CD4-positive, alpha-beta T cell treated with Interleukin-12 subunit alpha and Interleukin-12 subunit beta, for 1 hour (primary cell): ENCODE measurements at regions not wholly inside any gene's neighbourhood (a gene's known extent, or its start where the extent isn't known, plus 50 kb on each side); places are given as distances from the start of the nearest gene placed in this dataset.

Experiments used
- DNase-seq: peaks from one replicate; pipeline ENCODE4 v3.0.0-alpha.2; 2020

- no peak for DNase-seq
These were observed 140.7 kb downstream of the BTC start for GRCh38 chr4:74653331-74654229.

DNA sequence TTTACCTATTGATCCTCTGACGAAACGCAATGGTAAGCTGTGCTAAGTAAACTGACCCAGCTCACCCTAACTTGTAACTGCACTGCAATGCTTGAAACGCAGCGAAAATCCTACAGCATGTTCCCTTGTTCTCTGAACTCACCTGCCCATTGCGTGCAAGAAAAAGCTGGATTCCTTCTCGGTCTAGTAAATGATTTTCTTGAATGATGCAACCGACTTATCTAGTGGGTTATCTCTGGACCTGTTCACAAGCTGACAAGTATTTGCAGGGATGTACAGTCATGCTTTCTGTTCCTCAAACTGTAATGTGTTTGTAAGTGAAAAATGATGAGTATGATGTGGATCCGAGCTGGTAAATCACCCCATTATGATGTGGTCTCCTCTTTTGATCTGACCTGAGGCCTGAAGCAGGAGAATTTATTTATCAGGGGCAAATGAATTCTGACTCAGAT is 140.1 kb downstream of the BTC start:
- DNase-seq: no peak

DNA sequence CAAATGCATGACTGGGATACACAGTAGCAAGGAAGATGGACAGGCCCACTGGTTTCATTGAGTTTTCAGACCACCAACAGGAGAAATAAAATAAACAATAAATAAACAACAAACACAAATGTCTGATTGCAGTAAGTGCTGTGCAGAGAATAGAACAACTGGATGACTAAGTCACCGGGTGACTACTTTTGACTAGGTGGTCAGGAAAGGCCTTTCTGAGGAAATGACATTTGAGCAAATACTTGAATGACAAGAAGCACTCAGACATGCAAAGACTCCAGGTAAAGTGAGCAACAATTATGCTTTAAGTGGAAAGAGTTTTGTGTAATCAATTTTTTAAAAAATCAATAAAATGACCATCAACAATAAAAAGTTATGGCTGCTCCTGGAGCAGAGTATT is 137.7 kb downstream of the BTC start:
- no peak for DNase-seq

DNA sequence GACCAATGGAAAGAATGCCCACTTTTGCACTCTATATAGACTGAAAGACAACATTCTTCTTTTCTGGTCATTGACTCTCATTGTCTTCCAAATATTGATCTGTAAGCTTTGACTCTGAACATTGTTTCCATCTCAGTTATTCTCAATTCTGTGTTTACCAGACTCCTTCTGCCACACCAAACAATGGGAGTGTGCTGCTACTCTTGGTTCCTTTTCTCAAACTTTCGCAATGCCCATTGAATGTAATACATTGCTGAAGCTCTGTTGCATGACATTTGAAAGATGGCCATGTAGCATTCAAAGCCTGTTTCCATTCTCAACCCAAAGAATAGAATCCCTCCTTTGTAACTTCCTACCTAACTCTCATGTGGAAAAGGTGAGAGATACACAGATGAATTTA is 136.2 kb downstream of the BTC start:
- no peak for DNase-seq

DNA sequence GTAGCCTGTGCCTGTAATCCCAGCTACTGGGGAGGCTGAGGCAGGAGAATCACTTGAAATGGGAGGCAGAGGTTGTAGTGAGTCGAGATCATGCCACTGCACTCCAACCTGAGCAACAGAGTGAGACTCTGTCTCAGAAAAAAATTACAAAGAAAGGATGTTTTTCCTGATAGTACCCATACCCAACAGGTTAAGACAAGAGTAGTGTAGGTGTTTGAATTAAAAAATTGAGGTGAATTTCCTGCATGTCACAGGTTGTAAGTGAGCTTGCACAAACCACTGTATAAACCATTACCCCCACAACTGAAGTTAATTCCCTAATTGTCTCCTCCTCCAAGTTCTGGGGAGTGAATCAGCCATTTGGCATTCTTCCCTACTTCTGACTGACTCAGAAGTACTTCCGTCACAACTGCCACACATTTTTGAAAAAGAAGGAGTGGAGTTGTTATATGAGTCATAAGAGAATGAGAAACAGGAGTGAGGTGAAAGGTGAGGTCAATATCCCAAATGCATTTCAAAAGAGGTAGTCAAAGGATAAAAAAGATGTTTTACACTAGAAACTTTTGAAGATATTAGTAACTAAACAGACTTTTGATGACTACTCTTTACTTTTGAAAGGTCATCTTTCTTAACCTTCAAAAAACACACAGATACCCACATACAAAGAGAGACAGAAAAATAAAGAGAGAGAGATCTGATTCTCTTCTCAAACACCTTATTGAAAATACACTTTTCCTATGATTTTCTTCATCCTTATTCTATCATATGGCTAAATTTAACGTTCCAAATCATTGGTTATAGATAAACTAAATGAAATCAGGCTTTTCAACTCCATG is 134.5 kb downstream of the BTC start:
- DNase-seq: no peak

DNA sequence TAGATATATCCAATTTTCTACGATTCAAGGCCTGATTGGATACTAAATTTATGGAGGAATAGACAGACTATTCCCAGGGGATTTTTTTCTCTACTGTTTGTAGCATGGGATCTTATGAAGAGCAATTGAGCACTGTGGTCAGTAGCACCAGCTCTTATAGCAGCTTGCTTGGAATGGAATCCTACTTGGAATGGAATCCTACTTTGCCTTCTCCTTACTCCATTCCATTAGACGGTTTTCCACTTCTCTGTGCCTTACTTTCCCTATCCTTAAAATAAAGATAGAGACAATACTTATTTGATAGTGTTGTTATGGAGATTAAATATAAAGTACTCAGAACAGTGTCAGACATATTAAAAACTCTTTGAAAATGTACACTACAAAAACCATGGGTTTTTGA is 133.5 kb downstream of the BTC start:
- DNase-seq: no peak

DNA sequence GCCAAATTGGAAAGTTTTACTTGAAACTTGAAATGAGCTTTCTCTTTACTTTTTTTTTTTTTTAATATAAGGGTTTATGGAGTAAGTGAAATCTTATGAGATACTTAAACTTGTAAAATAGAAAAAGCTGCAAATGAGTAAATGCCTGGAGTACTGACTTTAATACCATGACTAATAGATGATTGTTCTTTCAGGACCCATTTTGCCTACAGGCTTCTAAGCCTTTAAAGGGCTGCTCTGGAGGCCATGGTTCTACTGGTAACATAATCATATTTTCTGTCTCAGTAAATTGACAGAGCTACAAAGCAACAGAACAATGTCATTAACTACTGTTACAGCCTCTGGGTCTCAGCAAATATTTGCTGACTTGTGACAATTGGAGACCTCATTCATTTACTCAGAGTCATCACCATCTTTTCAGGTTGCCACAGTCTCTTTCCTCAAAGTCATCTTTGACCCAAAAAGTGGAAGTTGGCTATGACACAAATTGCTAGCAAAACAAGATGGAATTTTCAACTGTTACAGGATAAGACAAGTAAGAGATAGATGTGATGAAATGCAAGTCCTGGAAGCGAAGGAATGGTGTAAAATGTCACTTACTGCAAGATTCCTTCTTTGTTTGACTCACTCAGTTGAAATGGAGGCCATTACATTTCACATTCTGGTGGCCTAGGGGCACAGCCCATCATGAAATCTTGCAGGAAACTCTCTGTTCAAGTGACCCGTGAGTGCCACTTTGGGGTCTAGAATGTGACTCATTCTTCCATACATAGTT is 132.7 kb downstream of the BTC start:
- no peak for DNase-seq

- no peak for DNase-seq
These were observed 130.7 kb downstream of the BTC start for GRCh38 chr4:74663631-74664030.

- no peak for DNase-seq
These were observed 129.0 kb downstream of the BTC start for GRCh38 chr4:74665346-74665745.

DNA sequence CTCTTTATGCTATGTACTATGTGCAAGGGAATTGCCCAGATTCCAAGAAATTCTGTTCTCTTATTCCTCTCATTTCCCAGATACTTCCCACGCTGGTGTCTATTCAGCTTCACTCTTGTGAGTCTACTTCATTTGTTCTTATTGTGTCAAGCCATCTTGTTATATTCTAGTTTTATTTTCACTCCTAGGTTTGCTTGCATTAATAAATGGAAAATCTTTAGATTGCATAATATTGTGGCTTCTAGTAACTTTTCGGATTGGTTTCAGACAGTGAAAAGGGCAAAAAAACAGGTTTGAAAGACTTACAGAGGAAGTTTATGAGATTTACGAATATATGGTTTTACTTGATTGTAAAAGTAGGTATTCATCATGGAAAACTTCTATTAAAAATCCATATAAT is 128.4 kb downstream of the BTC start:
- DNase-seq: no peak

GRCh38 chr4:74667438-74667837 is 126.9 kb downstream of the BTC start:
- no peak for DNase-seq

- DNase-seq: no peak
These were observed 126.4 kb downstream of the BTC start for GRCh38 chr4:74667944-74668343.

DNA sequence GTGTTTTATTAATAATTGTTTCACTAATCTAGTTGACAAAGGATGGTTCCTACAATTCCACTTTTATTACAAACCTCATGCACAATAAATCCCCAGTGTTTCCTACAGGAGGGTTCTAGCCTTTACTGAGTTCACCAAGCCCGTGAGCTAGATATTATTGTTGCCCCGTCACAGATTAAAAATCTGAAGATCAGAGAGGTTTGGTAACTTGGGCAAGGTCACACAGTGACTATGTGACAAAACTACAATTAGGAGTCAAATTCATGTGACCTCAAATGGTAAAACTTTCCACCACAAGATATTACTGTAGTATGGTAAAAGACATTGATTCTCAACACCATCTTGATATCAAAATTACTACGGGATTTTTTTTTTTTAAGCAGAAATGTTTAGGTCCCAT is 124.6 kb downstream of the BTC start:
- DNase-seq: no peak

DNA sequence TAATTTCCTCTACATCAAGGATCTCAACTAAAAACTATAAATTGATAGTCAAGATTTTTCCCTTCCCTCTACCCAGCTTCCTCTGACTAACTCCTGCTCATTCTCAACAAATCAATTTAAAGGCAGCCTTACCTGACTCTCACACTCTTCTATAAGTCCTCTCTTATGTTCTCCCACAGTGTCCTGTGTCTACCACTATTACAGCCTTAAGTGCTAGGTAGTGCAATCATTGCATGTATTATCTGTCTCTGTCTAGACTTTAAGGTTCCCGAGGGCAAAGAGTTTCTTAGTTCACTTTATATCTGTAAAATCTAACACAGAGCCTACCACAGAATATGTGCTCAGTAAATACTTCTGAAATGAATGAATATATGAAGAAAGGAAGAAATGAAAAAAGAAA is 123.7 kb downstream of the BTC start:
- DNase-seq: no peak

DNA sequence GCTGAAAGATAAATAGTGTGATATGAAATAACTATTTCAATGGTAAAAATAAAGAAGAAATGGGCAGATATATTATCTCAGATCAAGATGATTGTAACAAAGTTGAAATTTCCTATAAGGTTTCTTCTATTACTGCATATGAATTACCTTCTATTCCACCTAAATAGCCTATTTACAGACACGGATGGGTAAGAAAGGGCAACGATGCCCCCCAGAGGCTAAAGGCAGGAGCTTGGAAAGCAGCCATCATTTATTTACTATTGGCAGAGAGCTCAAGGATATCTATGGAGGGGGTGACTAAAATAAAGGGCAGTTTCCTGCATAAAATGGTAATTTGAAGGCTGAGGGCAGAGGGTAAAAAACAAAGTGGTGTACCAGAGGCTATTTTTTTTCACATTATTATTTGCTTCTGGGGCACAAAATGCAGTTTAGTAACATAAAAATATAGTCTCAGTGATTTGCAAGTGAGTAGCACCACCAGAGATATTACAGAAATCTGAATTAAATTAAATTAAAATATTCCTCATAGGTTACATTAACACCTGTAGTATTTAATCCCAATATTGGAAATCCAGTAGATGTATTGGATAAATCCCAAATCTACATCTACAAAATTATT is 123.1 kb downstream of the BTC start:
- peak; percentile 51 for DNase-seq

GRCh38 chr4:74674750-74675149 is 119.6 kb downstream of the BTC start:
- no peak for DNase-seq

GRCh38 chr4:74675673-74676279 is 118.5 kb downstream of the BTC start:
- DNase-seq: peak; percentile 28

DNA sequence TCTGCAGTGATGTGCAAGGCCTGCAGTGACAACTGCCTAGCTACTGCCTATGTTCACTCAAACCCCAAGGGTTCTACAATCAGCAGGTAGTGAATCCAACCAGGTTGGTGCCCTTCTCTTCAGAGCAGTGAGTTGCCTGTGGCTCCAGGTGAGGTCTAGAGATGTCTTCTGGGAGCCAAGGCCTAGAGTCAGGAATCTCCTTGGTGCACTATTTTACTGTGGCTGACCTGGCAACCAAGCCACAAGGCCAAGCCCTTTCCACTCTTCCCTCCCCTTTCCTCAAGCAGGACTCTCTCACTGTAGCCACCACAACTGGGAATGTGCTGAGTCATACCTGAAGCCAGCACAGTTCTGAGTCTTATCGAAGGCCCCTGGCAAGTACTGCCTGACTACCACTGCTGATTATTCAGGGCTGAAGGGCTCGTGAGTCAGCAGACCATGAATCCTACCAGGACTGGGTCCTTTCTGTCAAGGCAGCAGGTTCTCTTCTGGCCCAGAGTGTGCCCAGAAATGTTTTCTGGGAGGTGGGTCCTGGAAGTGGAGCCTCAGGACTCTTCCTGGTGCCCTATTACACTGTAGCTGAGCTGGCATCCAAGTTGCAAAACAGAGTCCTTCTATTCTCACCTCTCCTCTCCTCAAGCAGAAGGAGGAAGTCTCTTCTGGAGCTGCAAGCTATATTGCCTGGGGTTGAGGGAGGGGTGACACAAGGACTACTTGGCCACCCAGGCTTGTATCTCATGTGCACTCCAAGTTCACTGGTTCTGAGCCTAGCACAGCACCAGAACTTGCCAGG is 111.6 kb downstream of the BTC start:
- DNase-seq: no peak

DNA sequence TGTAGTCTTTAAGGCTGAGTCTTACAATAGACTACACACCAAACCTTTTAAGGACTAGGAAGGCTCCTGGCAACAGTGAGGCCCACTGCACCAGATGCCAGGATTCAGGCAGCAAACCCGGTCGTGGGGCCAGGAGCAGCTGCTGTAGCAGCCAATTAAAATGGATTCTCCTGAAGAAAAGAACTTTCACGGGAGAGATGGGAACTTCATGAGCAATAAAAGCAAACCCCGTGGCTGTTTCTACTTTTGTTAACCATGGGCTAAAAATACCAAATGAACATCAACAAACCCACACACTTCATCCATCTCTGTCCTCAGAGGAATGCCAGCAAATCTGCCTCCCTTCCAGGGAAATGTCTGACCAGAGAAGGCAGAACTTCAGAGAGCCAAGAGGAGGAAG is 101.4 kb downstream of the BTC start:
- DNase-seq: no peak
